Liver (tissue), 3 donors: ENCODE measurements at regions not wholly inside any gene's neighbourhood (a gene's known extent, or its start where the extent isn't known, plus 50 kb on each side); places are given as distances from the start of the nearest gene placed in this dataset.

ENCODE experiments used
- CTCF ChIP-seq: fragments of 150-350 bp; IDR thresholded peaks from 2 replicates; pipeline ENCODE4 v1.5.1; 2017; ENCODE audit warnings: improper control_type of control experiment, low read depth, low read length; ENCODE audit not compliant: missing input control
- GABPA ChIP-seq, 2 donors: IDR thresholded peaks in 1 of 2; conservative IDR thresholded peaks in 1 of 2; 2 replicates each; pipeline ENCODE4 v1.6.1; 2016; ENCODE audit warnings: antibody characterized with exemption in 2 of 2, mild to moderate bottlenecking in 1 of 2, moderate library complexity in 1 of 2
- RAD21 ChIP-seq, 2 donors: IDR thresholded peaks; 2 replicates each; pipeline ENCODE4 v1.6.1; 2016; ENCODE audit warnings: antibody characterized with exemption in 2 of 2, mild to moderate bottlenecking in 2 of 2
- TAF1 ChIP-seq: conservative IDR thresholded peaks from 2 replicates; pipeline ENCODE4 v1.6.1; 2016; ENCODE audit warnings: antibody characterized with exemption, mild to moderate bottlenecking
- YY1 ChIP-seq: IDR thresholded peaks from 2 replicates; pipeline ENCODE4 v1.6.1; 2016; ENCODE audit warnings: antibody characterized with exemption, mild to moderate bottlenecking
- TF ChIP-seq, protein P1 (sequence below): IDR thresholded peaks from 2 replicates; pipeline ENCODE4 v1.6.1; 2016; ENCODE audit warnings: antibody characterized with exemption
- TF ChIP-seq, protein P2 (sequence below): IDR thresholded peaks from 2 replicates; pipeline ENCODE4 v1.6.1; 2016; ENCODE audit warnings: antibody characterized with exemption
- TF ChIP-seq, protein P3 (sequence below): IDR thresholded peaks from 2 replicates; pipeline ENCODE4 v1.6.1; 2016; ENCODE audit warnings: antibody characterized with exemption, mild to moderate bottlenecking
- donor health status: healthy.
- donor health status: healthy.

DNA sequence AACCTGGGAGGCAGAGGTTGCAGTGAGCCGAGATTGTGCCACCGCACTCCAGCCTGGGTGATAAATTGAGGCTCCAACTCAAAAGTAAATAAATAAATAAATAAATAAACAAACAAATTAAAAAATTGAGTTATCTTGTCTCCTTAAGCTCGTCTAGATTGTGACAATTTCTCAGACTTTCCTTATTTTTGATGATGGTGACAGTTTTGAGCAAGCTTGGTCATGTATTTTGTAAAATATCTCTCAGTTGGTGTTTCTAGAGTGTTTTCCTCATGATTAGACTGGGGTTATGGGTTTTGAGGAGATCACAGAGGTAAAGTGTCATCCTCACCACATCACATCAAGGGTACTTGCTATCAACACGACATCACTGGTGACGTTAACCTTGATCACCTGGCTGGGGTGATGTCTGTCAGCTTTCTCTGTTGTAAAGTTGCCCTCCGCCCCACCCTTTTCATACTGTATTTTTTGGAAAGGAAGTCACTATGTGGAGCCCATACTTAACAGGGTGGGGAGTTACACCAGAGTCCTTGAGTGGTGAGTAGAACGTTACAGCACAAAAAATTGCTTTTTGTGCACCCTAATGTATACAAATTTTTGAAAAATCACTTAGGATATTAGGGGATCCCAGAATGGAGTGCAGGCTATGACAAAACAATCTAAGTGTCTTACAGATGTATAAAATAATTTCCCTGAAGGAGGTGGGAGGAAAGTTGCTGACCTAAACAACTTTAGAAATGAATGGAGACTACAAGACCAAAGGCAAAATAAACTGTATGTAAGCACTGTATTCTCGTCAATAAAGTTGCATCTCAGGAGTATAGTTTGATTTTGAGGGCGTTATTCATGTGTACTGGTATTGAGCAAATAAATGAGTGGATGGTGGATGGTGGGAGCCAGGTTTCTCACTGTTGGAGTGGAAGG lies 116.4 kb upstream of the SGK1 start:
- TF ChIP-seq CTCF (no peak), YY1 (no peak), RAD21 (IDR thresholded peaks at IDR 0.05) (no peak), GABPA (IDR thresholded peaks at IDR 0.05 in 1 of 2, conservative IDR thresholded peaks at IDR 0.05 in 1 of 2) (no peak), TAF1 (no peak)
- TF ChIP-seq, protein P1, sequence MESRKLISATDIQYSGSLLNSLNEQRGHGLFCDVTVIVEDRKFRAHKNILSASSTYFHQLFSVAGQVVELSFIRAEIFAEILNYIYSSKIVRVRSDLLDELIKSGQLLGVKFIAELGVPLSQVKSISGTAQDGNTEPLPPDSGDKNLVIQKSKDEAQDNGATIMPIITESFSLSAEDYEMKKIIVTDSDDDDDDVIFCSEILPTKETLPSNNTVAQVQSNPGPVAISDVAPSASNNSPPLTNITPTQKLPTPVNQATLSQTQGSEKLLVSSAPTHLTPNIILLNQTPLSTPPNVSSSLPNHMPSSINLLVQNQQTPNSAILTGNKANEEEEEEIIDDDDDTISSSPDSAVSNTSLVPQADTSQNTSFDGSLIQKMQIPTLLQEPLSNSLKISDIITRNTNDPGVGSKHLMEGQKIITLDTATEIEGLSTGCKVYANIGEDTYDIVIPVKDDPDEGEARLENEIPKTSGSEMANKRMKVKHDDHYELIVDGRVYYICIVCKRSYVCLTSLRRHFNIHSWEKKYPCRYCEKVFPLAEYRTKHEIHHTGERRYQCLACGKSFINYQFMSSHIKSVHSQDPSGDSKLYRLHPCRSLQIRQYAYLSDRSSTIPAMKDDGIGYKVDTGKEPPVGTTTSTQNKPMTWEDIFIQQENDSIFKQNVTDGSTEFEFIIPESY, result no peak
- TF ChIP-seq, protein P2, sequence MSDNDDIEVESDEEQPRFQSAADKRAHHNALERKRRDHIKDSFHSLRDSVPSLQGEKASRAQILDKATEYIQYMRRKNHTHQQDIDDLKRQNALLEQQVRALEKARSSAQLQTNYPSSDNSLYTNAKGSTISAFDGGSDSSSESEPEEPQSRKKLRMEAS, result no peak
- TF ChIP-seq, protein P3, sequence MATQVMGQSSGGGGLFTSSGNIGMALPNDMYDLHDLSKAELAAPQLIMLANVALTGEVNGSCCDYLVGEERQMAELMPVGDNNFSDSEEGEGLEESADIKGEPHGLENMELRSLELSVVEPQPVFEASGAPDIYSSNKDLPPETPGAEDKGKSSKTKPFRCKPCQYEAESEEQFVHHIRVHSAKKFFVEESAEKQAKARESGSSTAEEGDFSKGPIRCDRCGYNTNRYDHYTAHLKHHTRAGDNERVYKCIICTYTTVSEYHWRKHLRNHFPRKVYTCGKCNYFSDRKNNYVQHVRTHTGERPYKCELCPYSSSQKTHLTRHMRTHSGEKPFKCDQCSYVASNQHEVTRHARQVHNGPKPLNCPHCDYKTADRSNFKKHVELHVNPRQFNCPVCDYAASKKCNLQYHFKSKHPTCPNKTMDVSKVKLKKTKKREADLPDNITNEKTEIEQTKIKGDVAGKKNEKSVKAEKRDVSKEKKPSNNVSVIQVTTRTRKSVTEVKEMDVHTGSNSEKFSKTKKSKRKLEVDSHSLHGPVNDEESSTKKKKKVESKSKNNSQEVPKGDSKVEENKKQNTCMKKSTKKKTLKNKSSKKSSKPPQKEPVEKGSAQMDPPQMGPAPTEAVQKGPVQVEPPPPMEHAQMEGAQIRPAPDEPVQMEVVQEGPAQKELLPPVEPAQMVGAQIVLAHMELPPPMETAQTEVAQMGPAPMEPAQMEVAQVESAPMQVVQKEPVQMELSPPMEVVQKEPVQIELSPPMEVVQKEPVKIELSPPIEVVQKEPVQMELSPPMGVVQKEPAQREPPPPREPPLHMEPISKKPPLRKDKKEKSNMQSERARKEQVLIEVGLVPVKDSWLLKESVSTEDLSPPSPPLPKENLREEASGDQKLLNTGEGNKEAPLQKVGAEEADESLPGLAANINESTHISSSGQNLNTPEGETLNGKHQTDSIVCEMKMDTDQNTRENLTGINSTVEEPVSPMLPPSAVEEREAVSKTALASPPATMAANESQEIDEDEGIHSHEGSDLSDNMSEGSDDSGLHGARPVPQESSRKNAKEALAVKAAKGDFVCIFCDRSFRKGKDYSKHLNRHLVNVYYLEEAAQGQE, result no peak
